ENCODE measurements at regions not wholly inside any gene's neighbourhood (a gene's known extent, or its start where the extent isn't known, plus 50 kb on each side); places are given as distances from the start of the nearest gene placed in this dataset.

- POLR2A ChIA-PET (ENCODE audit: low non-redundant PET), result no interaction called here
- CTCF ChIA-PET, result interaction anchor here (0.6 to 1.0 kb wide), 3 partner anchors 34 to 1349 kb away, joined by 3 to 4 read pairs (median 3); no protein-coding TSS in a partner anchor
- no peak overlapping the region for H3K27ac ChIP-seq
- no peak for DNase-seq (ENCODE audit: low spot score)
- no peak for TF ChIP-seq CTCF (conservative IDR thresholded peaks at IDR 0.05; ENCODE audit: low read depth)
Measured at GRCh38 chr1:29417147-29417858, 181.0 kb downstream of the PTPRU start.

GRCh38 chr1:29416267-29417146, 180.2 kb downstream of the PTPRU start:
- TF ChIP-seq CTCF (conservative IDR thresholded peaks at IDR 0.05; ENCODE audit: low read depth), result no peak
- CTCF ChIA-PET, result interaction anchor here (0.6 kb wide), 1 partner anchor 35 kb away, joined by 4 read pairs; no protein-coding TSS in a partner anchor
- DNase-seq (ENCODE audit: low spot score), result no peak
- no peak overlapping the region for H3K27ac ChIP-seq
- POLR2A ChIA-PET (ENCODE audit: low non-redundant PET), result no interaction called here

GRCh38 chr1:29415861-29416260, 179.5 kb downstream of the PTPRU start:
- DNase-seq (ENCODE audit: low spot score), result no peak
- CTCF ChIA-PET, result no interaction called here
- POLR2A ChIA-PET (ENCODE audit: low non-redundant PET), result no interaction called here
- TF ChIP-seq CTCF (conservative IDR thresholded peaks at IDR 0.05; ENCODE audit: low read depth), result no peak
- no peak overlapping the region for H3K27ac ChIP-seq

GRCh38 chr1:29415156-29415830, 179.0 kb downstream of the PTPRU start:
- no peak overlapping the region for H3K27ac ChIP-seq
- ChIA-PET POLR2A (ENCODE audit: low non-redundant PET) (no interaction called here), CTCF (interaction anchor here (0.5 to 0.6 kb wide), 2 partner anchors 44 to 135 kb away, joined by 3 read pairs; no protein-coding TSS in a partner anchor)
- no peak for TF ChIP-seq CTCF (conservative IDR thresholded peaks at IDR 0.05; ENCODE audit: low read depth)
- peak; percentile 40 for DNase-seq (ENCODE audit: low spot score)

- TF ChIP-seq CTCF (conservative IDR thresholded peaks at IDR 0.05; ENCODE audit: low read depth), result no peak
- ChIA-PET CTCF (no interaction called here), POLR2A (ENCODE audit: low non-redundant PET) (no interaction called here)
- DNase-seq (ENCODE audit: low spot score), result no peak
- no peak overlapping the region for H3K27ac ChIP-seq
Measured at GRCh38 chr1:29414086-29414485, 177.8 kb downstream of the PTPRU start.

GRCh38 chr1:29413661-29414060, 177.3 kb downstream of the PTPRU start:
- TF ChIP-seq CTCF (conservative IDR thresholded peaks at IDR 0.05; ENCODE audit: low read depth), result no peak
- ChIA-PET POLR2A (ENCODE audit: low non-redundant PET) (no interaction called here), CTCF (no interaction called here)
- no peak for DNase-seq (ENCODE audit: low spot score)
- H3K27ac ChIP-seq, result no peak overlapping the region

All from RWPE1 (cell line).